Neutrophil (primary cell): ENCODE measurements at regions not wholly inside any gene's neighbourhood (a gene's known extent, or its start where the extent isn't known, plus 50 kb on each side); places are given as distances from the start of the nearest gene placed in this dataset.
"Not testable (repeated sequence)": the region's sequence is repeated elsewhere in the genome, so short reads cannot be mapped to it uniquely, and the experiment has no call there.

Experiments used
- H3K27ac ChIP-seq: fragments of 200-600 bp; sonication (generic); 2 replicates; pipeline ENCODE4 v1.5.1; 2016; ENCODE audit warnings: mild to moderate bottlenecking, moderate library complexity
- H3K27me3 ChIP-seq: fragments of 200-600 bp; sonication (generic); 2 replicates; pipeline ENCODE4 v1.6.0; 2016; ENCODE audit warnings: mild to moderate bottlenecking
- H3K36me3 ChIP-seq: fragments of 200-600 bp; sonication (generic); 2 replicates; pipeline ENCODE4 v1.5.1; 2017
- H3K4me1 ChIP-seq, 2 experiments: fragments of 200-600 bp in 1 of 2; sonication (generic) in 1 of 2; 1 replicate in 1 of 2; 2 replicates in 1 of 2; pipeline versions ENCODE4 v1.5.1 to v1.6.1; 2013 to 2016; ENCODE audit warnings: low read depth in 1 of 2, low read length in 1 of 2, mild to moderate bottlenecking in 1 of 2, moderate library complexity in 1 of 2; ENCODE audit not compliant: control insufficient read depth in 1 of 2, insufficient read depth in 1 of 2
- H3K4me3 ChIP-seq, 2 experiments: fragments of 200-600 bp in 1 of 2; sonication (generic) in 1 of 2; 1 replicate in 1 of 2; 2 replicates in 1 of 2; pipeline ENCODE4 v1.5.1; 2013 to 2016; ENCODE audit warnings: low read depth in 1 of 2, low read length in 1 of 2, mild to moderate bottlenecking in 1 of 2, moderate library complexity in 1 of 2
- H3K9me3 ChIP-seq: fragments of 200-600 bp; sonication (generic); 2 replicates; pipeline ENCODE4 v1.5.1; 2016
- CTCF ChIP-seq: fragments of 200-600 bp; sonication (generic); IDR thresholded peaks from 2 replicates; pipeline ENCODE4 v1.5.1; 2016; ENCODE audit warnings: antibody characterized with exemption

DNA sequence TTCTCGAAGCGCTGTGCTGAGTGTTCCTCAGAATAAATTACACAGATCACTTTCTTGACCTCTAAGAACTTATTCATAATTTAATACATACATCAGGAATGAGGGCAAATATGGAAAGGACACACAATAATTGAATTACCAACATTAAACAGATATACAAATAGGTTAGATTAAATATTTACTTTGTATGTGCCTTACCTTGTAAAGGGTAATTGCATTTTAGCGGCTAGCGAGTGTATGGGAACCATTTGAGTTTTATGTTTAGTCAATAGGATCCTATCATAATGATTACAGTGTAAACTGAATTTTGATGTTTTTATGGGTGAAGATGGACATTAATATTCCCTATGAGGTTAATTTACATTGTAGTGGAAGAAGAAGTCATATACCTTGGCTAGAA, 1187.1 kb upstream of the WWC1 start:
- TF ChIP-seq CTCF: no peak
- Histone ChIP-seq H3K4me1 (no peaks in the 10 kb centered on the region), H3K9me3 (no peaks in the 10 kb centered on the region), H3K27ac (no peak overlapping the region), H3K4me3 (no peak overlapping the region), H3K27me3 (no peaks in the 10 kb centered on the region), H3K36me3 (no peaks in the 10 kb centered on the region)

DNA sequence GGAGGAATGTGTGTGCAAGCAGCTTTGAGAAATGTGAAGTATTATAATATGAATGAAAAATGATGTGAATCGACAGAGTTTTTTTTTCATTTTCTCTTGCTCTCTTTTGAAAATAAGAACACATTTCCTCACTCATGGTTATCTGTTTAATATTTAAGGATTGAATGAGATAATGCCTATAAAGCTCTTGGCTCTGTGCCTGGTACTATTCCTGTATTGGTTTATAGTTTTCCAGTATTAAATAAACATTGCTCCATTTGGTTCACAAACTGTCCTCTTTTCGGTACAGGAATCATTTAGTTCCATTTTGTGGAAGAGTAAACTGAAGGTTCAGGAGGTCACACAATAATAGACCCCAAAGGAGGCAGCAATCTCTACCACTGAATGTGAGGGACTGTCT, 1185.5 kb upstream of the WWC1 start:
- Histone ChIP-seq H3K27ac (no peak overlapping the region), H3K4me1 (no peaks in the 10 kb centered on the region), H3K27me3 (no peaks in the 10 kb centered on the region), H3K9me3 (no peaks in the 10 kb centered on the region), H3K4me3 (no peak overlapping the region), H3K36me3 (no peaks in the 10 kb centered on the region)
- no peak for TF ChIP-seq CTCF

DNA sequence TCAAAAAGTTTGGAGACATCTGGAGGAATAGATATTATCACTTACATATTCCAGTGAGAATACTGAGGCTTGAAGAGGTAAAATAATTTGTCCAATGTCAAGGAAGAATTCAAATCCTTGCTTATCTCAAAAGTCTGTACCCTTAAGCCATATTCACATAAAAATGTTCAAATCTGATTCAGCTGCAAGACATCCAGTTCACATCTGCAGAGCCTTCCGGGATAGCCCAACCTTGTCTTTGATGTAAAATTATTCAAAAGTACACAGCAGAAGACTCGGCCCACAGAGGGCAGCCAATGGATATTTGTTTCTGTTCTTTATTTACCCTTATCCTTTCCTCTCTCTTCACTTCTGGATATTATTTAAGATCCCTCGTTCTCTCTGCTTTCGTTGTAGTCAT, 1183.8 kb upstream of the WWC1 start:
- no peak for TF ChIP-seq CTCF
- Histone ChIP-seq H3K4me3 (no peak overlapping the region), H3K27me3 (no peaks in the 10 kb centered on the region), H3K27ac (no peak overlapping the region), H3K4me1 (no peaks in the 10 kb centered on the region), H3K9me3 (no peaks in the 10 kb centered on the region), H3K36me3 (no peaks in the 10 kb centered on the region)

- not testable (repeated sequence) for H3K9me3 ChIP-seq, H3K4me3 ChIP-seq, H3K4me1 ChIP-seq
Observed at GRCh38 chr5:167108266-167108665, 1183.2 kb upstream of the WWC1 start.

GRCh38 chr5:167112556-167112955, 1178.9 kb upstream of the WWC1 start:
- no peaks in the 10 kb centered on the region for H3K36me3 ChIP-seq
- H3K4me3 ChIP-seq: no peak overlapping the region
- H3K27me3 ChIP-seq: no peaks in the 10 kb centered on the region
- H3K9me3 ChIP-seq: no peaks in the 10 kb centered on the region
- no peak overlapping the region for H3K27ac ChIP-seq
- H3K4me1 ChIP-seq: no peaks in the 10 kb centered on the region
- TF ChIP-seq CTCF: no peak

More at GRCh38 chr5:167108266-167108665, 1183.2 kb upstream of the WWC1 start:
- not testable (repeated sequence) for H3K36me3 ChIP-seq, H3K27me3 ChIP-seq, H3K27ac ChIP-seq

GRCh38 chr5:167122267-167122666, 1169.2 kb upstream of the WWC1 start:
- H3K27ac ChIP-seq: no peak overlapping the region
- no peaks in the 10 kb centered on the region for H3K4me1 ChIP-seq
- H3K4me3 ChIP-seq: no peak overlapping the region
- H3K9me3 ChIP-seq: no peaks in the 10 kb centered on the region
- no peak for TF ChIP-seq CTCF
- H3K36me3 ChIP-seq: no peaks in the 10 kb centered on the region
- H3K27me3 ChIP-seq: no peaks in the 10 kb centered on the region
